ENCODE measurements at regions not wholly inside any gene's neighbourhood (a gene's known extent, or its start where the extent isn't known, plus 50 kb on each side); places are given as distances from the start of the nearest gene placed in this dataset.

DNA sequence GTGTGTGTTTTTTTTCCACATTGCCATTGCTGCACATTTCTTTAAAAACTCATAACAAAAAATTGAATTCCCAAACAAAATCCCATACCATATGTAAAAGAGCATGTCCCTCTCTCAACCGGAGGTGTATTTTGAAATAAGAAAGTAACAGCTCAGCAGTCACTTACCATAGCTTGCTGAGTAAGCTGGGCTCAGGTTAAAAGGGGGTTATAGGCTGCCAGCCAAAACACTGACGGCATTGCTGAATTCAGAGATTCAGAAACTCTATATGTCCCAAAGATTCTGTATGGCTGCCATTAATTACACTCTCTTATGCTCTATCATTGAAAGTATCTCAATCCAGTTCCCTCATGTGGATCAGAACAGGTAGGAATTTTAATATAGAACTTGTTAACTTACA, 276.0 kb downstream of the FOXG1 start:
- DNase-seq = no peak

DNA sequence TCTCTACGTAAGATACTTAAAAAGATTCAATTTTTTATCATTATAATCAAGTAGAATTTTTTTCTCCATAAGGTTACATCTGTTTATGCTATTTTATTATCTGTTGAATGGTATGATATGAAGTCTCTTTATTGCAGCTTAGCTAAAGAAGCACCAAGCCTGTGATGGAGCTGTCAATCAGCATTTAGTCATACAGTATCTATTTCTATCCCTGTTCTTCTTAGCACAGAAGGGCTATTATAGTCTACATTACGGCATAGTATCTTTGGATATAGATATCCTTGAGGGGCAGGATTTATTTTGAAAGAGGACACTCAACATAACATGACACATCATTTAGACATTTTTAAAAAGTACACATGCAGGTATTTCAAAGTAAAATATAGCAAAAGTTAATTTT, 277.1 kb downstream of the FOXG1 start:
- DNase-seq = no peak

DNA sequence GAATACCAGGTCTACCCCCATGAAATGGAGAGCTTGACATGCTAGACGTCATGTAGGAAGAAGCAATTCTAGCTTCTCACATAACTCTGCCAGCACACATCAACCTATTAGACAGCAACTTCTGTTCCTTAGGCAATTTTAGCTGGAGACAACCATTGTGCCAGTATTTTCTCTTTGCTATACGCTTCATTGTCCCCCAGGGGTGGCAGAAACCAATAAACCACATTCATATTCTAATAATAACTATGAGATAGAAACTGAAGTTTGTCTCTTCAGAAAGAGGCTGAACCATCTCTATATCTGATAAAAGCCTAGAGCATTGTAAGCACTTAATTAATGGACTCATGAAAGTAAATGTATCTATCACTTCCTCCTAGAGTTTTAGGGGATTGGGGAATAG, 278.6 kb downstream of the FOXG1 start:
- no peak for DNase-seq

DNA sequence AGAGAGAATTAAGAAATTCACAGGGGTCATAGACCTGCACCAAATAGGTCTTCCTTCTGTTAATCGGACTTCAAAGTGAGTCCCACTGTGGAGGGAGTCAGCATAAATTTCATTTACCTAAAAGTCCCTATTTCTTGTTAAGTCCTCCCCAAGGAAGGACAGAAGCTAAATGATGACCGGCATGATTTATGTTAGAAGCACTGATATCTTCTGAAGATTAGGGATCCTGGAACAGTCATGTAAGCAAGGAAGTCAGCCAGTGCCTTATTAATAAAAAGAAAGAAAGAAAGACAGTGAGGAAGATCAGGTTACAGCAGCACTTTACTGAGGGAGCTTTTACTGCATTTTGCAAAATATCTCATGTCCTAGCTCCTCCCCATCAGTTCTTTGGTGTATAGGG, 287.5 kb downstream of the FOXG1 start:
- DNase-seq = no peak

DNA sequence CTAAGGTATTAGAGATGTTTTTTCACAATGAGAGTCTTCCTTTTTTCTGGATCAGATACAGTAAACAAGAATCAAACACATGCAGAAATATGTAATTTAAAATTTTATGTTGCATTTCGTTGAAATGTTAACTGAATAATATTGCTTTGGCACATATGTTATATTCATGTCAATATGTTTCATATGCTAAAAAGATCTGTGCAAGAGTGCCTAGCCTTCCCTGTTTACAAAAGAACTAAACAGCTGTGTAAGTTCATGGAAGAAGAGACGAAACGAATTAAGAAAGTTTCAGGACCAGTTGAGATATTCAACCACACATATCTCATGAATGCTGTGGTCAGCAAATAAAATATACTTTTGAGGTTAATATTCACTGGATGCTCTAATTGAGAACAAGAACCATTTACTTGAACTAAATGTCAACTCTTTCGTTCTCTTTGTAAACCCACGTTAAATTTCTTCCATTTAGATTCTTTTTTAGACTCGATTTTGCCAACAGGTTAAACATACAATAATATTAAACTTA, 289.5 kb downstream of the FOXG1 start:
- DNase-seq = no peak

DNA sequence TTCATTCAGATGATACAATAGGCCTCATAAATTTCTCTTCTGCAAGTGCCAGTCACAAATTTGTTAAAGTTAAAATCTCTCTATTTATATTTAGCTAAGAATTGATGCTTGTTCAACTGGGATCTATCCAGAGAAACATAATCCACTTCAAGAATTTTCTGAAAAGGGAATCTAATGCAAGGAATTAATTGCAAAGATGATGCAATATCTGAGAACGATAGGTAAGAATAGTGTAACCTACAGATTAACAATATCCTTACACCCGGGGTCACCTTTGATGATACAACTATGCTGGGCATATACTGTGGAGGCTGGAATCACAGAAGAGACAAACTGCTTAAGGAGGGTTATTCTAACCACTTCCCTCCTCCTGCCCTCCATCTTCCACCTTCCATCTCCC, 295.1 kb downstream of the FOXG1 start:
- no peak for DNase-seq

DNA sequence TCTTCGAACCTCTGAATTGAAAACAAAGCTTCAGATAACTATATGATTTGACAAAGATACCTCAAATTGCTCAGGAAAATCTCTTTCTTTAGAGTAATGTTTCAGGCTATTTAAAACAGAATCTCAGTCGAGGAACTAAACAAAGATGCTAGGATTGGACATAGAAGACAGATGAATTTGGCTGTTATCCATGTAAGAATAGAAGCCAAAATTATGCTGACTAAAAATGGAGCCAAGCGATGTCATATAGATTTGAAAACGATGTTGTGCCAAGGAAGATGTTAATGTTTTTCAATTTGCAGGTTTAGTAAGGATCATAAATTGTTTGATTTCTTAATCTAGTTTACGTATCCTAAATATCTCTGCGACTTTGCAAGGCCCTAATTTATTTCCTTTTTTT, 295.9 kb downstream of the FOXG1 start:
- no peak for DNase-seq

DNA sequence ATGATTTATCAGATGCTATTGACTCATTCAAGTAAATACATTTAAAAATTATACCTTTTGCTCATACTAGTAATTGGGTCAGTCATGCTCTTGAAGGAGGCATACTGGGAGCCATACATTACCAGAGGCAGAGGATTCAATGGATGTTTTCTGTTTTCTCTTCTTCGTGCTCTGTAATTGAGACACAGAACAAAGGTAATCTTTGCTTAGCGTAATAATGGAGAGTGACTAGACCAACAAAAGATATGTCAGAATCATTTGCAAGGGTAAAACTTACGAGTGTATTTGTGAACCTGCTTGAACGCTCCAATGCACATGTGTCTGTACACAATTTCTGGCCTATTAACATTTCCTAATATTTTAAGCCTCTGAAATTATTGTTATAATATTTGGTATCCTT, 296.4 kb downstream of the FOXG1 start:
- DNase-seq = peak; percentile 19

DNA sequence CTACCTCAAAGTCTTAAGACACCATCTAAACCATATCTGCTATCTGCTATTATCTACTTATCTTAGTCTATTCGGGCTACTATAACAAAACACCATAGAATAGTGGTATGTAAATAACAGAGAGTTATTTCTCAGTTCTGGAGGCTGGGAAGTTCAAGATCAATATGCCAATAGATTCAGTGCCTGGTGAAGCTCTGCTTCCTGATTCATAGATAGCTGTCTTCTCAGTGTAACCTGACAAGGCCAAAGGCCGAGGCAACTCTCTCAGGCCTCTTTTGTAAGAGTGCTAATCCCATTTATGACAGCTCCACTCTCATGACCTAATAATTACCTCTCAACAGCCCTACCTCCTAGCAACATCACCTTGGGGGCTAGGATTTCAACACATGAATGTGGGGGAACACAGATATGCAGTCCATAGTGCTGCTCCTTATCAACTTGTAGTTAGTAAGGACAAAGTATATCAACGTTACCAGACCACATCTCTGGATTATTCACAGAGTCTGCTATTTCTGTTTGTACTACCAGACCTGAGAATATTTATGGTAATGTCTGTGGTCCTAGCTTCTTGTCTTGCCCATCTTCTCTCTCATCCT, 297.8 kb downstream of the FOXG1 start:
- no peak for DNase-seq

DNA sequence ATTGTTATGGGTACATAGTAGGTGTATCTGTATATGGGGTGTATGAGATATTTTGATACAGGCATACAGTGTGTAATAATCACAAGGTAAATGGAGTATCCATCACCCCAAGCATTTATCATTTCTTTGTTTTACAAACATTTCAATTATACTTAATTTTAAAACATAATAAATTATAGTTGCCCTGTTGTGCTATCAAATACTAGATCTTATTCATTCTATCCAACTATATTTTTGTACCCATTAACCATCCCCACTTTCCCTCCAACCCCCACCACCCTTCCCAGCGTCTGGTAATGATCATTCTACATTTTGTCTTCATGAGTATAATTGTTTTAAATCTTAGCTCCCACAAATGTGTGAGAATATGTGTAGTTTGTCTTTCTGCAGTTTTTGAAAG, 302.6 kb downstream of the FOXG1 start:
- DNase-seq = no peak

DNA sequence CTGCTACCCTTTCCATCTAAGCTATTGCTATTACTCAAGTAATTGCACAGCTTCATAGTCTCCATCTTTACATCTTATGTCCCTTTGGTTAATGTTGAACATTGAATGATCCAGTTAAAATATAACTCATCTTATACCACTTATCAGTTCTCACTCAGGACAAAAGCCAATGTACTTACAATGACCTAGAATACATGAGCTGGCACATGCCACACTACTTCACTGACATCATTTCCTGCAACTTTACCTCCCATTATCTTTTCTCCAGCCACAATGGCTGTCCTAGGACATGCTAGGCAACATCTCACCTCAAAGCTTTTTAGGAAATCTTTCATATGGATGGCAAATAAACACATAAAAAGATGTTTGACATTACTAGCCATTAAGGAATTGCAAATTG, 309.2 kb downstream of the FOXG1 start:
- DNase-seq = no peak

DNA sequence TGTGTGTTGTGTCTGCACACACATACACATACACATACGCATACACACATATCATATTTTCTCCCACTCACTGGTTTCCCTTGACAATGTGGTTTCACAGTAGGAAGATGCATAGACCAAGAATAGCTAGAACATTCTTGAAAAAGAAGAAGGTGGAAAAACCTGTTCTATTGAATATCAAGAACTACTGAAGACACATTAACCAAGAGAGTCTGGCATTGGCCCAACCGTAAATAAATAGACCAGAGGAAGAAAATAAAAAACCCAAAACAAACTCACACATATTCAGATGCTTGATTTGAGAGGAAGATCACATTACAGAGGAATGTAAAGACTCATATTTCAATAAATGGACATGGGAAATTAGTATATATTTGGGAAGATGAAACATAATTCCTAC, 311.3 kb downstream of the FOXG1 start:
- no peak for DNase-seq

DNA sequence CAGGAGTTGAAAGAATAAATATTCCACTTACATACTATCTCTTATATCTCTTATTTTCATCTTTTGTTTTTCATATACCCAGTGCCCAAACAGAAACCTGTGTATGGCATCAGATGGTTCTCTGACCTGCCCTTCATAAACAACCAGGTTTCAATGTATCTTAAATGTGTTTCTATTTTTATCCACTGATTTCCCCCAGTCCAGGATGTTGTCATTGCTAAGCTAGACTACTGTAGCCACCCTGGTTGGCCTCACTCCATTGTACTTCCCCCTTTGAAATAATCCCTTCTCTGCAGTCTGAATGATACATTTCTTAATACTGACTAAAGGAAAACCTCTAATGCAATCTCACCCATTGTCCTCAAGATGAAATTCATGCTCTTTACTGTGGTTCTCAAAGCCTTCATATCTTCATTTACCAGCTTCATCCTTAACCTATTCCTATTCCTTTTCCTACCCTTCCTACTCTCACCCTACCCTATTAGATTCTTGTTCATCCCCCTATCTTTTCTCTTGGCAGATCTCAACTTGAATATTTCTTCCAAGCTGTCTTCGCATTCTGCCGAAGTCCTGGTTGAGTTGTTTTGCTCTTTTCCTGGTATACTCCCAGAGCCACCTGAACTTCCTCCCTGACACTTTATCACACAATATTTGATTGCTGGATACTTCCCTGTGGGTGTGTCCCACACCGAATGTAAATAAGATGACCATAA, 312.4 kb downstream of the FOXG1 start:
- DNase-seq = no peak

DNA sequence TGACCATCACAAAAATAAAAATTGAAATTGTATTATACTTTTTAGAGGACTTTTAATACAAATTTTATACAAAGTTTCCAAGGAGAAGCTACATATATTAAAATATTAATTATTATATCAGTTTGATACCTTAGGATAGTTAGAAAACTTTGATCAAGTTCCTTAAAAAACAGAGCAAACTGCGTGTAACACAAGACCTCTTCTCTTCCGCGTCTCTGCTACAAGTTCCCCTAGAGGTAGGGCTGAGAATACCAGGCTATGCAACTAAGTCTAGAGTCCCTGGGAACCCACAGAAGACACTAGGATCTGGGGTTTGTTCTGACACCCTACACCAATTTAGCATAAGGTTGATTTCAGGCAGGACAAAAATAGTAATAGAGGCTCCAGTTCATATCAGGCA, 319.0 kb downstream of the FOXG1 start:
- no peak for DNase-seq

DNA sequence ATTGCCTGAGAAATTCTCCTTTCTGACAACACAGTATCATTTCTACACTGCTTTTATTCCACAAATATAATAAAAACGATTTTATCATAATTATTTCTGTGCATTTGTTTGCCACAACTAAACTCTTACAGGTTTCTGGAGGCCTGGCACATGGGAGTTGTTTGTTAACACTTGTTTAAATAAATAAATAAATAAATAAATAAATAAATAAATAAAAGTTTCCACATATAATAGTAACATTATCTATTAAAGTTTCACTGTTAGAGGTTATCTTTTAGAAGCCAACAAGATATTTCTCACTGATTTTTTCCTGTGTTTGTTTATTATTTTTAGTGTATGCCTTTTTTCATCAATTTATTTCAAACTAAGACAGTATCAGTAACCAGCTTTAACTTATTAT, 323.3 kb downstream of the FOXG1 start:
- no peak for DNase-seq

DNA sequence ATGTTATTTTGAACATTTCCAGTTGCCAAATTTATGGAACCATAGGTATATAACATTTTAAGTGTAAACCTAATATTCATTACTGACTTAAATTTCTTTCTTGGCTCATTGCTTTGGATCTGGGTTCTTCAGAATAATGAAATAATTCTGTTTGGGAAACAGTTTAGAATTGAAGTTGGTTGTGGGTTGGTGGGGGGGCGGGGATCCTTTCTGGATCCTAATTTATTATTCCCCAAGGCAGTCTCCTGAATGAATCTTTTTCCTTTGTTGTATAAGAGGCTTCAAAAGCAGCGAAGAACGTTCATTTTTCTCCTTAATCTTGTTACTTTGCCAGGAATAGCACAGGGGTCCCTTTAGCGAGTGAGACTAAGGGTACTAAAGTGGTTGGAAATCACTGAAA, 325.5 kb downstream of the FOXG1 start:
- DNase-seq = no peak

DNA sequence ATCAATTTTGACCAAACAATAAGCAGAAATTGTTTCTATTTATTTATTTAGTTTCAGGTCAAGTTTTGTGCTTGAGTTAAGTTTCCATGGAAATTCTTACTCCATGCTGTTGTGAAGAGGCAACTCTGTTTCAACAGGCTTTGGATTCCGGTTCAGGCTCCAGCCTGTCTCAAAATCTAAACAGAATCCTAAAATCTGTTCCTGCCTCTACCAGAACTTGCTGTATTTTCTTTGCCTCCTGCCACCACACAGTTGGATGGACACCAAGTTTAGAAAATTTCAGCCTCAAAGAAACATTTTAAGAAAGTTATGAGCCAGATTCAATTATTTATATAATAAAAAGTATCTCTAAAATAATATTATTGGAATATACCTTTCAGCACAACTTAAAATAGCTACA, 330.9 kb downstream of the FOXG1 start:
- DNase-seq = no peak

DNA sequence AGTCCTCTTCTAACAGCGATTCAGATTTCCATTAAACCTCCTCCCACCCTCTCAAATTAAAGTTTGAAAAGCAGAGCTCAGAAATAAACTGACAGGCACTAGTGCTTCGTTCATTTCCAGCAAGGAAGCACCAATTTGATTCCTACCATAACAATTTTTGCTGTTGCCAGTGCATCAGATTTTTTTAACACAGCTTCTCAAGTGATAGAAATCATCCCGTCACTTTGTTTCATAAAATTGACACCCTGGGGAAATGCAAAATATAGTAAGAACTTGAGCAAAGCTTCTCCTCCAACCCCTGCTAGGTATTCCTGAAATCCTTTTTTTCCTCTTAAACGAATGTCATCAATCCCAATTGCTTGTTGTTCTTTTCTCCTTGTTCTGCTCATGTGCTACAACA, 332.1 kb downstream of the FOXG1 start:
- DNase-seq = no peak

DNA sequence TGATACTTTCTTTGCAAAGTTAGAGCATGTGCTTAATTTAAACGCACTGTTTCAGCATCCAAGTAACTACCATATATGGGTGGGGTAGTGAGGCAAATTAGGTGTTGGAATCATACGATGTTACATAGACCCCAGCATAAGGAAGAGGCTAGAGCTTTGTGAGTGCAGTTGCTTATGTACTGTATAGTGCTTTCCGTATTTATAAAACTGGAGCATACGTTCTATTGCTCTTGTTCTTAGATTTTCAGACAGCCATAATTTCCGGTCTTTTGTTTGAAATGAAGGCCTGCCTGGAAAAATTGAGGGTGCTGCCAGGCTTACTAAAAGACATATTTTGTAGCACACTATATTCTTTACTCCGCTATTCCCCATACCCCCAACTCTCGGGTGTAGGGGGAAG, 335.7 kb downstream of the FOXG1 start:
- DNase-seq = no peak

DNA sequence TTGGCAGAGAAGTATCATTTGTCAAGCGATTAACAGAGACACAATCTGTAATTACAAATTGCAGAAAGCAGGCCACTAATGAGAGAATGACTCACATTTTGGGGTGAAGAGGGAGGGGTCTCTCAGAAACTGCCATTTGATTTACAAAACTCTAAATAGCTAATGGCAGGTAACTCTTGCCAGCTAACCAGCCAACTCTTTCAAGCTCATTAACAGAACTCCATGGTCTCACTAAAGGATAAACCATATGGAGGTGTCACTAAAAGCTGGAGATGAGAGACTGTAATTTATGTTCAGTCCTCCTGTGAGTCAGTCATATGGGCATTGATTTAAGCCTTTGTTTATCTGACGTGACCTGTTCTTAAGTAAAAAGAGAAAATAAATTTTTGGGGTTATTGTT, 336.4 kb downstream of the FOXG1 start:
- peak; percentile 80 for DNase-seq

DNA sequence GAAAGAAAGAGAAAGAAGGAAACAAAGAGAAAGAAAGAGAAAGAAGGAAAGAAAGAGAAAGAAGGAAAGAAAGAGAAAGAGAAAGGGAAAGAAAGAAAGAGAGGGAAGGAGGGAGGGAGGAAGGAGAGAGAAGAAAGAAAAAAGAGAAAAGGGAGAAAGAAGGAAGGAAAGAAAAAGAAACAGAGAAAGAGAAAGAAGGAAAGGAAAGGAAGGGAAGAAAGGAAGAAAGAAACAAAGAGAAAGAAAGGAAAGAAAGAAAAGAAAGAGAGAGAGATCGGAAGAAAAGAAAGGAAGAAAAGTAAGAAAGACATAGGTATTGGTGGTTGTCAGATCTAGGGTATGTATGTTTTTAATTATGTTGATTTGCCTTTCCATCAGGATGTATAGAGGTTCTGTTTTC, 342.3 kb downstream of the FOXG1 start:
- DNase-seq = no peak

DNA sequence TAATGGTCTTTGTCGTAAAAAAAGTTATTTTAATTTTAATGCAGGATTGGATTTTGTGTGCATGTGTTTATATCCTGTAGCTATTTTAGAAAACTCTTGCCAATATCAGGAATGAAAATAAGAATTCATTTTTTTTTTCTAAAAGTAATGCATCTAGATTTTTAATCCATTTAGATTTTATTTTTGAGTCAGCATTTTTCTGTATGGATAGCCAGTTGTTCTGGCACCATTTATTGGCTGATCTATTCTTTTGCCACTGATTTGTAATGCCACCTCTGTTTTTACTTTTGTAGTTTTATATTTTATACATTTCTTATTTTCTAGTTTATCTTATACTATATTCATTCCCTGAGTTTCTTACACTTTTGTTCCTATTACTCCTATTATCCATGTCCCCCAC, 343.0 kb downstream of the FOXG1 start:
- no peak for DNase-seq

DNA sequence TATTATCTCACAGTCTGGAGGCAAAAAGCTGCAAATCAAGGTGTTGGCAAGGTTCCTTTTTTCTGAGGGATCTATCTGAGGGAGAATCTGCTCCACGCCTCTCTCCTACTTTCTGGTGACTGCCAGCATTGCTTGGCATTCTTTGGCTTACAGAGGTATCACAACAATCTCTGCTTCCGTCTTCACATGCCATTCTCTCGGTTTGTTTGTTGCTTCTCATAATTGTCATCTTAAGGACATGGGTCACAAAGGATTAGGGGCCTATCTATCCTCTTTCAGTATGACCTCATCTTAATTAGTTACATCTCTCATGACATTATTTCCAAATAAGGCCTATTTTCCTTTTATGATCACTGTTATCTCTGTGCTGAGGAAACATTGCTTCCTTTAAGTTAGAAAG, 345.0 kb downstream of the FOXG1 start:
- no peak for DNase-seq

DNA sequence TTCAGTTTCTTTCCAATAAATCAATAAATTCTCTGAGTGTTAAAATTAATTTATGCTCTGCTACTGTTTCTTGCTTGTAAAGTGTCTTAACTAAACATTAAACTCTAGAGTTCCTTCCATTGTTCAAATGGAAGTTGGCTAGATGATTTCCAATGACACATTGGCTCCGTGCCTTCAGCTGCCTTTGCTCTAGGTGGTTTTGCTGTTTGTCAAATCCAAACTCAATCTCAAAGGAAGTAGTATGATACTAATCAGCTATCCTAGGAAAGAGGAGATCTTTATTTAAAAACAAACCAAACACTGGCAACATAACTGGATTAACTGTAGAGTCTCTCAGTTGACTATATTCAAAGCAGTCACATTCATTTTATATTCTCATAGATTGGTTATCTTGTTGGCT, 356.4 kb downstream of the FOXG1 start:
- no peak for DNase-seq

DNA sequence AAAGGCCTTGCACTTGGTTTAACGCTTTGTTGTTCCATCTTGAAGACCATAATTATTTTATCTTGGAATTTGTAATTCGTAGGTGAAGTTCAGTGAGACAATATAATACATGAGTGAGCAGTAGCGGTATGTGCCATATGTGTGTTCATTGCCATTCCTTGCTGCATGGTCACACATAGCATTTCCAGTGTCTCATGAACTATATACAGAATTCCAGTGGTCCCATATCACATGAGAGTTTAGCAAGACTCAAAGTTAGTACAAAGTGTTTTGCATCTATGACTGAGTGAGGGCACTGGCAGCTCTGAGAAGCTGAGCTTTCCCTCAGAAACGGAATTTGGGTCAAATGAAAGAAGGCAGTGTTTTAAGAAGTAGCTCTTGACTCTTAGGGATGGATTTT, 359.8 kb downstream of the FOXG1 start:
- no peak for DNase-seq
